A673 (cell line): ENCODE measurements at regions not wholly inside any gene's neighbourhood (a gene's known extent, or its start where the extent isn't known, plus 50 kb on each side); places are given as distances from the start of the nearest gene placed in this dataset.

Experiments
- BruUV-seq: library from RNA; stranded (reverse); fragments of 400-500 nt; replicated peaks from 2 replicates; lab custom pipeline; 2021; lab: Mats Ljungman, UMichigan
- CTCF ChIA-PET: fragments of 300-600 bp; sonication (Branson Sonifier 250); formaldehyde crosslinking; loops from one replicate; lab custom pipeline; 2022; ENCODE audit warnings: antibody characterized with exemption; lab: Charles Lee
- POLR2A ChIA-PET: fragments of 300-600 bp; sonication (Branson Sonifier 250); formaldehyde crosslinking; loops from one replicate; lab custom pipeline; 2022; ENCODE audit warnings: antibody characterized with exemption; ENCODE audit not compliant: low non-redundant PET; lab: Charles Lee
- DNase-seq: peaks from one replicate; pipeline ENCODE4 v3.0.0-alpha.2; 2015; ENCODE audit warnings: low spot score
- H3K27ac ChIP-seq: fragments of 200-600 bp; sonication (generic); 2 replicates; pipeline ENCODE4 v1.5.1; 2016; ENCODE audit warnings: mixed run types, low read depth, mild to moderate bottlenecking, mixed read lengths, antibody characterized with exemption, low read length; ENCODE audit not compliant: poor library complexity, severe bottlenecking
- H3K27me3 ChIP-seq: fragments of 200-600 bp; sonication (generic); replicated peaks from 2 replicates; pipeline ENCODE4 v1.6.1; 2017; ENCODE audit warnings: mixed run types, low read depth, mild to moderate bottlenecking, mixed read lengths, antibody characterized with exemption, low read length; ENCODE audit not compliant: insufficient read depth, poor library complexity
- H3K36me3 ChIP-seq: fragments of 200-600 bp; sonication (generic); 2 replicates; pipeline ENCODE4 v1.6.1; 2016; ENCODE audit warnings: mixed run types, mild to moderate bottlenecking, mixed read lengths, antibody characterized with exemption, low read length; ENCODE audit not compliant: insufficient read depth, poor library complexity, severe bottlenecking
- H3K4me1 ChIP-seq: fragments of 200-600 bp; sonication (generic); 2 replicates; pipeline ENCODE4 v1.6.1; 2017; ENCODE audit warnings: mixed run types, mild to moderate bottlenecking, mixed read lengths, antibody characterized with exemption, low read length; ENCODE audit not compliant: insufficient read depth, poor library complexity, severe bottlenecking
- H3K4me3 ChIP-seq: fragments of 200-600 bp; sonication (generic); 2 replicates; pipeline ENCODE4 v1.5.1; 2016; ENCODE audit warnings: low read depth, mixed run types, mild to moderate bottlenecking, mixed read lengths, low read length; ENCODE audit not compliant: poor library complexity, severe bottlenecking
- H3K9me3 ChIP-seq: fragments of 200-600 bp; sonication (generic); 2 replicates; pipeline ENCODE4 v1.6.1; 2016; ENCODE audit warnings: mixed run types, low read depth, mild to moderate bottlenecking, mixed read lengths, antibody characterized with exemption, low read length; ENCODE audit not compliant: poor library complexity, severe bottlenecking
- CTCF ChIP-seq: fragments of 300-800, 200-600 bp; sonication (generic); conservative IDR thresholded peaks from 2 replicates; pipeline ENCODE4 v1.5.1; 2017; ENCODE audit warnings: low read depth, mild to moderate bottlenecking, antibody characterized with exemption, low read length, moderate library complexity, mixed read lengths
- EZH2 ChIP-seq: fragments of 200-600 bp; sonication (generic); IDR thresholded peaks from 2 replicates; pipeline ENCODE4 v1.6.1; 2017; ENCODE audit warnings: borderline replicate concordance, low read depth, mild to moderate bottlenecking, mixed read lengths, antibody characterized with exemption, low read length; ENCODE audit not compliant: poor library complexity, severe bottlenecking
- intact Hi-C: fragments of 100-400 bp; cut with micrococcal nuclease; formaldehyde crosslinking; loops from one replicate; pipeline ENCODE4 v1.10.0; 2022; ENCODE audit not compliant: unreplicated experiment

- ChIA-PET POLR2A (no interaction called here), CTCF (no interaction called here)
- Histone ChIP-seq H3K4me1 (no peaks in the 10 kb centered on the region), H3K36me3 (no peaks in the 10 kb centered on the region), H3K27ac (no peak overlapping the region), H3K4me3 (no peak overlapping the region), H3K9me3 (no peaks in the 10 kb centered on the region), H3K27me3 (no peaks in the 10 kb centered on the region)
- BruUV-seq: no TSS peak
- DNase-seq: no peak
- TF ChIP-seq CTCF: no peak
- no peak for TF ChIP-seq EZH2
- intact Hi-C loops: no loop called here
These were observed 148.3 kb upstream of the IMPG1 start for GRCh38 chr6:76220805-76221204.

GRCh38 chr6:76217606-76218005 lies 145.1 kb upstream of the IMPG1 start:
- H3K9me3 ChIP-seq: no peaks in the 10 kb centered on the region
- no peak overlapping the region for H3K4me3 ChIP-seq
- H3K36me3 ChIP-seq: no peaks in the 10 kb centered on the region
- intact Hi-C loops: no loop called here
- TF ChIP-seq EZH2 (no peak), CTCF (no peak)
- no TSS peak for BruUV-seq
- no peak for DNase-seq
- CTCF ChIA-PET: no interaction called here
- H3K4me1 ChIP-seq: no peaks in the 10 kb centered on the region
- POLR2A ChIA-PET: no interaction called here
- no peak overlapping the region for H3K27ac ChIP-seq
- H3K27me3 ChIP-seq: no peaks in the 10 kb centered on the region

- BruUV-seq: no TSS peak
- TF ChIP-seq CTCF (no peak), EZH2 (no peak)
- POLR2A ChIA-PET: no interaction called here
These were observed 142.1 kb upstream of the IMPG1 start for GRCh38 chr6:76214546-76214945.

More at GRCh38 chr6:76214546-76214945, 142.1 kb upstream of the IMPG1 start:
- Histone ChIP-seq H3K36me3 (no peaks in the 10 kb centered on the region), H3K27ac (no peak overlapping the region), H3K9me3 (no peaks in the 10 kb centered on the region), H3K4me1 (no peaks in the 10 kb centered on the region), H3K4me3 (no peak overlapping the region), H3K27me3 (no peaks in the 10 kb centered on the region)
- CTCF ChIA-PET: no interaction called here
- intact Hi-C loops: no loop called here
- DNase-seq: no peak
